ENCODE measurements at regions not wholly inside any gene's neighbourhood (a gene's known extent, or its start where the extent isn't known, plus 50 kb on each side); places are given as distances from the start of the nearest gene placed in this dataset.

GRCh38 chrX:69395306-69395705 is 108.8 kb upstream of the NALF2 start:
- TF ChIP-seq CTCF (IDR thresholded peaks at IDR 0.05 in 4 of 5, conservative IDR thresholded peaks at IDR 0.05 in 1 of 5) = no peak
- TF ChIP-seq POLR2A (IDR thresholded peaks at IDR 0.05) = no peak

Measured in gastrocnemius medialis (tissue), 4 donors.